Keratinocyte (primary cell): ENCODE measurements at regions not wholly inside any gene's neighbourhood (a gene's known extent, or its start where the extent isn't known, plus 50 kb on each side); places are given as distances from the start of the nearest gene placed in this dataset.

Experiments
- DNase-seq: peaks from one replicate; pipeline ENCODE4 v3.0.0-alpha.2; 2011; ENCODE audit warnings: low read depth, missing footprints, low spot score
- FAIRE-seq: peaks from 2 replicates; lab custom pipeline; 2011; peaks lifted over from hg19 to GRCh38; lab: Jason Lieb, UNC
- H2AFZ ChIP-seq: 2 replicates; pipeline ENCODE4 v1.6.0; 2012; ENCODE audit warnings: low read length, control low read depth, inconsistent platforms; ENCODE audit not compliant: control insufficient read depth
- H3K27ac ChIP-seq: 2 replicates; pipeline ENCODE4 v1.5.1; 2011; ENCODE audit warnings: low read length; ENCODE audit not compliant: control insufficient read depth, insufficient read depth
- H3K27me3 ChIP-seq: 3 replicates; pipeline ENCODE4 v1.6.0; 2011; ENCODE audit warnings: low read length; ENCODE audit not compliant: control insufficient read depth, insufficient read depth; ENCODE audit errors: extremely low read depth
- H3K36me3 ChIP-seq, 2 experiments: 2 replicates in 1 of 2; 3 replicates in 1 of 2; pipeline ENCODE4 v1.5.1; 2011; ENCODE audit warnings: low read length in 2 of 2, mild to moderate bottlenecking in 1 of 2; ENCODE audit not compliant: control insufficient read depth in 2 of 2, insufficient read depth in 2 of 2; ENCODE audit errors: extremely low read depth in 1 of 2
- H3K4me1 ChIP-seq: 3 replicates; pipeline ENCODE4 v1.5.1; 2011; ENCODE audit warnings: low read length; ENCODE audit not compliant: control insufficient read depth, insufficient read depth; ENCODE audit errors: extremely low read depth
- H3K4me2 ChIP-seq: 3 replicates; pipeline ENCODE4 v1.6.0; 2011; ENCODE audit warnings: low read depth, low read length; ENCODE audit not compliant: control insufficient read depth, insufficient read depth; ENCODE audit errors: extremely low read depth
- H3K4me3 ChIP-seq, 3 experiments: fragments of 200-600 bp in 1 of 3; sonication (generic) in 1 of 3; 2 replicates in 2 of 3; 3 replicates in 1 of 3; pipeline ENCODE4 v1.5.1; 2011 to 2016; ENCODE audit warnings: low read length in 3 of 3, mild to moderate bottlenecking in 3 of 3, control low read depth in 2 of 3, inconsistent platforms in 1 of 3, low read depth in 1 of 3, mixed read lengths in 1 of 3, mixed run types in 1 of 3, moderate library complexity in 1 of 3; ENCODE audit not compliant: control insufficient read depth in 2 of 3, insufficient read depth in 2 of 3; ENCODE audit errors: extremely low read depth in 1 of 3
- H3K79me2 ChIP-seq: 2 replicates; pipeline ENCODE4 v1.6.0; 2012; ENCODE audit warnings: low read length; ENCODE audit not compliant: control insufficient read depth, insufficient read depth
- H3K9ac ChIP-seq: 3 replicates; pipeline ENCODE4 v1.6.0; 2011; ENCODE audit warnings: low read length; ENCODE audit not compliant: control insufficient read depth, insufficient read depth; ENCODE audit errors: extremely low read depth
- H3K9me1 ChIP-seq: 3 replicates; pipeline ENCODE4 v1.6.0; 2011; ENCODE audit warnings: low read length; ENCODE audit not compliant: control insufficient read depth, insufficient read depth; ENCODE audit errors: extremely low read depth
- H3K9me3 ChIP-seq: 2 replicates; pipeline ENCODE4 v1.5.1; 2012; ENCODE audit warnings: low read depth, low read length; ENCODE audit not compliant: control insufficient read depth
- H4K20me1 ChIP-seq: 3 replicates; pipeline ENCODE4 v1.6.0; 2011; ENCODE audit warnings: low read length; ENCODE audit not compliant: control insufficient read depth, insufficient read depth; ENCODE audit errors: extremely low read depth
- CTCF ChIP-seq, 3 experiments: IDR thresholded peaks in 1 of 3; conservative IDR thresholded peaks in 1 of 3; optimal IDR thresholded peaks in 1 of 3; 2 replicates in 2 of 3; 3 replicates in 1 of 3; pipeline versions ENCODE3 to v1.5.1; 2011; ENCODE audit warnings: low read length in 3 of 3, mild to moderate bottlenecking in 3 of 3, moderate library complexity in 2 of 3, control low read depth in 1 of 3, inconsistent platforms in 1 of 3; ENCODE audit not compliant: insufficient read depth in 2 of 3; ENCODE audit errors: extremely low read depth in 1 of 3
- EZH2 ChIP-seq: IDR thresholded peaks from one replicate; pipeline ENCODE4 v1.6.1; 2012; ENCODE audit warnings: inconsistent platforms, mild to moderate bottlenecking, low read length, moderate library complexity
- dilution Hi-C: fragments of 300-500 bp; cut with MboI; formaldehyde crosslinking; loops from one replicate; pipeline ENCODE4 v1.7.0; 2020; ENCODE audit warnings: low sequenced_read_pairs; ENCODE audit not compliant: extremely low pct_ligation_motif_present

- FAIRE-seq (peak; percentile 83), DNase-seq (no peak)
- H3K27ac ChIP-seq: no peak overlapping the region
- no peaks in the 10 kb centered on the region for H3K9me1 ChIP-seq
- dilution Hi-C loops: no loop called here
- H4K20me1 ChIP-seq: no peaks in the 10 kb centered on the region
- H3K36me3 ChIP-seq: no peaks in the 10 kb centered on the region
- no peak overlapping the region for H3K4me3 ChIP-seq
- H3K27me3 ChIP-seq: no peaks in the 10 kb centered on the region
- no peaks in the 10 kb centered on the region for H3K79me2 ChIP-seq
- H3K4me1 ChIP-seq: no peaks in the 10 kb centered on the region
- no peak for TF ChIP-seq EZH2
- peak; percentile 75 to 80 (median 79) for TF ChIP-seq CTCF (optimal IDR thresholded peaks at IDR 0.05 in 1 of 3, IDR thresholded peaks at IDR 0.05 in 1 of 3, conservative IDR thresholded peaks at IDR 0.05 in 1 of 3; ENCODE audit: extremely low read depth in 1 of 3, insufficient read depth in 2 of 3, low read length in 3 of 3)
- no peak overlapping the region for H3K4me2 ChIP-seq
- no peak overlapping the region for H2AFZ ChIP-seq
- H3K9ac ChIP-seq: no peak overlapping the region
- H3K9me3 ChIP-seq: no peaks in the 10 kb centered on the region
Measured at GRCh38 chr11:86869966-86870570, 69.7 kb downstream of the PRSS23 start.

GRCh38 chr11:86873573-86874083, 73.3 kb downstream of the PRSS23 start:
- dilution Hi-C loops: no loop called here
- no peak for DNase-seq
- FAIRE-seq: no peak

More at GRCh38 chr11:86873573-86874083, 73.3 kb downstream of the PRSS23 start:
- Histone ChIP-seq H4K20me1 (no peaks in the 10 kb centered on the region), H3K4me2 (no peak overlapping the region), H3K4me3 (no peak overlapping the region), H3K36me3 (no peaks in the 10 kb centered on the region), H3K27ac (no peak overlapping the region), H3K9me1 (no peaks in the 10 kb centered on the region), H3K27me3 (no peaks in the 10 kb centered on the region), H2AFZ (no peak overlapping the region), H3K9me3 (no peaks in the 10 kb centered on the region), H3K9ac (no peak overlapping the region), H3K79me2 (no peaks in the 10 kb centered on the region), H3K4me1 (no peaks in the 10 kb centered on the region)
- no peak for TF ChIP-seq EZH2
- TF ChIP-seq CTCF (optimal IDR thresholded peaks at IDR 0.05 in 1 of 3, IDR thresholded peaks at IDR 0.05 in 1 of 3, conservative IDR thresholded peaks at IDR 0.05 in 1 of 3; ENCODE audit: extremely low read depth in 1 of 3, insufficient read depth in 2 of 3, low read length in 3 of 3): no peak
